ENCODE measurements at regions not wholly inside any gene's neighbourhood (a gene's known extent, or its start where the extent isn't known, plus 50 kb on each side); places are given as distances from the start of the nearest gene placed in this dataset.
"Not testable (repeated sequence)": the region's sequence is repeated elsewhere in the genome, so short reads cannot be mapped to it uniquely, and the experiment has no call there.

DNA sequence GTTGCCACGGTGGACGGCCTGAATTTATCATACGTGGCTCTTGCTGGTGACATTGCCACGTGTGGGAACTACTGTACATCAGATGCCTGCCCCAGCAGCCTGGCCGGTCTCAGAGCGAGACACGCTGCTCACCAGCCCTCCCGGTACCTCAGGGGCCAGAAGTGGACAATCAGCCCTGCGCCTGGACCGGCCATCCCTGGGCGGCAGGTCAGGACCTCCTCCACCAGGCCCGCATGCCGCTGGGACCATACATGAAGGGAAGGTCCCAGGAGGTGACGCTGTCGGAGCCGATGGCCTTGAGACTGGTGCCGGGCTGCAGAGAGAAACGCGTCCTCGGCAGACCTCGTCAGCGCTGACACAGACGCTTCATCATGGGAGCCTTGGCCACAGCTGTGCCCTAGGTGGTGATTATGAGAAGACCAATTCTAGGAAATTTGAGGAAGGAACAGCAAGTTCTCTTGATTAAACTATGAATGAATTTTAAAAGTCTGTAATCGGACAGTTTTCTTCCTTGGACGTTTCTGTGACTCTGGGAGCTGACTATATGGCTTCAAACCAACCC, 5456.7 kb upstream of the TPTE start:
- TF ChIP-seq, protein P1, sequence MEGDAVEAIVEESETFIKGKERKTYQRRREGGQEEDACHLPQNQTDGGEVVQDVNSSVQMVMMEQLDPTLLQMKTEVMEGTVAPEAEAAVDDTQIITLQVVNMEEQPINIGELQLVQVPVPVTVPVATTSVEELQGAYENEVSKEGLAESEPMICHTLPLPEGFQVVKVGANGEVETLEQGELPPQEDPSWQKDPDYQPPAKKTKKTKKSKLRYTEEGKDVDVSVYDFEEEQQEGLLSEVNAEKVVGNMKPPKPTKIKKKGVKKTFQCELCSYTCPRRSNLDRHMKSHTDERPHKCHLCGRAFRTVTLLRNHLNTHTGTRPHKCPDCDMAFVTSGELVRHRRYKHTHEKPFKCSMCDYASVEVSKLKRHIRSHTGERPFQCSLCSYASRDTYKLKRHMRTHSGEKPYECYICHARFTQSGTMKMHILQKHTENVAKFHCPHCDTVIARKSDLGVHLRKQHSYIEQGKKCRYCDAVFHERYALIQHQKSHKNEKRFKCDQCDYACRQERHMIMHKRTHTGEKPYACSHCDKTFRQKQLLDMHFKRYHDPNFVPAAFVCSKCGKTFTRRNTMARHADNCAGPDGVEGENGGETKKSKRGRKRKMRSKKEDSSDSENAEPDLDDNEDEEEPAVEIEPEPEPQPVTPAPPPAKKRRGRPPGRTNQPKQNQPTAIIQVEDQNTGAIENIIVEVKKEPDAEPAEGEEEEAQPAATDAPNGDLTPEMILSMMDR (IDR thresholded peaks at IDR 0.05; ENCODE audit: low read depth, low read length), result not testable (repeated sequence)
- not testable (repeated sequence) for TF ChIP-seq POLR2A (IDR thresholded peaks at IDR 0.05; ENCODE audit: extremely low read depth, insufficient read length)

All from NB4 (cell line).